ENCODE measurements at regions not wholly inside any gene's neighbourhood (a gene's known extent, or its start where the extent isn't known, plus 50 kb on each side); places are given as distances from the start of the nearest gene placed in this dataset.

- H3K36me3 ChIP-seq: no peaks in the 10 kb centered on the region
- 85 to 95% (median 90%) methylated on average over 1 of the region's 1 CpG for WGBS, 5 donors
- H3K4me1 ChIP-seq: no peaks in the 10 kb centered on the region
- no peak for TF ChIP-seq POLR2AphosphoS5 (IDR thresholded peaks at IDR 0.05)
- no peak for TF ChIP-seq POLR2A (IDR thresholded peaks at IDR 0.05)
- no peak for TF ChIP-seq CTCF (IDR thresholded peaks at IDR 0.05 in 8 of 11, conservative IDR thresholded peaks at IDR 0.05 in 3 of 11)
- no peak overlapping the region for H3K4me3 ChIP-seq
- H3K9me3 ChIP-seq: peaks cover 0 to 7% (median 0%) of the 10 kb centered on the region in 8 donors
- H3K27ac ChIP-seq: no peak overlapping the region
- intact Hi-C loops (cut with DNase I; ENCODE audit: low total_unique reads): no loop called here
- H3K27me3 ChIP-seq (replicated peaks in 1 of 7): no peaks in the 10 kb centered on the region
- no peak for DNase-seq
Measured at GRCh38 chr10:108049668-108050067, 885.2 kb upstream of the SORCS1 start.

GRCh38 chr10:108048898-108049297, 884.4 kb upstream of the SORCS1 start:
- Histone ChIP-seq H3K9me3 (peaks cover 0 to 7% (median 0%) of the 10 kb centered on the region in 8 donors), H3K4me1 (no peaks in the 10 kb centered on the region), H3K4me3 (no peak overlapping the region), H3K36me3 (no peaks in the 10 kb centered on the region), H3K27ac (no peak overlapping the region), H3K27me3 (replicated peaks in 1 of 7) (no peaks in the 10 kb centered on the region)
- intact Hi-C loops (cut with DNase I; ENCODE audit: low total_unique reads): no loop called here
- DNase-seq: no peak
- 81 to 93% (median 88%) methylated on average over 2 of the region's 2 CpGs for WGBS, 5 donors
- TF ChIP-seq CTCF (IDR thresholded peaks at IDR 0.05 in 8 of 11, conservative IDR thresholded peaks at IDR 0.05 in 3 of 11): no peak
- TF ChIP-seq POLR2A (IDR thresholded peaks at IDR 0.05): no peak

GRCh38 chr10:108039821-108040584, 875.5 kb upstream of the SORCS1 start:
- intact Hi-C loops (cut with DNase I; ENCODE audit: low total_unique reads): no loop called here
- H3K4me3 ChIP-seq: no peak overlapping the region
- no peaks in the 10 kb centered on the region for H3K36me3 ChIP-seq
- 78 to 87% (median 83%) methylated on average over 8 of the region's 8 CpGs for WGBS, 5 donors
- no peak for DNase-seq
- H3K27ac ChIP-seq: no peak overlapping the region
- H3K9me3 ChIP-seq: no peaks in the 10 kb centered on the region
- no peak for TF ChIP-seq CTCF (IDR thresholded peaks at IDR 0.05 in 8 of 11, conservative IDR thresholded peaks at IDR 0.05 in 3 of 11)
- no peak for TF ChIP-seq POLR2A (IDR thresholded peaks at IDR 0.05)
- TF ChIP-seq POLR2AphosphoS5 (IDR thresholded peaks at IDR 0.05): no peak
- H3K4me1 ChIP-seq: no peaks in the 10 kb centered on the region
- no peaks in the 10 kb centered on the region for H3K27me3 ChIP-seq (replicated peaks in 1 of 7)

- no peak overlapping the region for H3K4me3 ChIP-seq
- H3K36me3 ChIP-seq: no peaks in the 10 kb centered on the region
- no peaks in the 10 kb centered on the region for H3K4me1 ChIP-seq
- DNase-seq: no peak
- no peak for TF ChIP-seq POLR2A (IDR thresholded peaks at IDR 0.05)
- TF ChIP-seq CTCF (IDR thresholded peaks at IDR 0.05 in 8 of 11, conservative IDR thresholded peaks at IDR 0.05 in 3 of 11): no peak
- intact Hi-C loops (cut with DNase I; ENCODE audit: low total_unique reads): no loop called here
- no peak overlapping the region for H3K27ac ChIP-seq
- peaks cover 0 to 2% (median 0%) of the 10 kb centered on the region in 8 donors for H3K9me3 ChIP-seq
- H3K27me3 ChIP-seq (replicated peaks in 1 of 7): no peaks in the 10 kb centered on the region
Measured at GRCh38 chr10:108037061-108037460, 872.6 kb upstream of the SORCS1 start.

Data from spleen (tissue), 11 donors.